ENCODE measurements at regions not wholly inside any gene's neighbourhood (a gene's known extent, or its start where the extent isn't known, plus 50 kb on each side); places are given as distances from the start of the nearest gene placed in this dataset.

DNA sequence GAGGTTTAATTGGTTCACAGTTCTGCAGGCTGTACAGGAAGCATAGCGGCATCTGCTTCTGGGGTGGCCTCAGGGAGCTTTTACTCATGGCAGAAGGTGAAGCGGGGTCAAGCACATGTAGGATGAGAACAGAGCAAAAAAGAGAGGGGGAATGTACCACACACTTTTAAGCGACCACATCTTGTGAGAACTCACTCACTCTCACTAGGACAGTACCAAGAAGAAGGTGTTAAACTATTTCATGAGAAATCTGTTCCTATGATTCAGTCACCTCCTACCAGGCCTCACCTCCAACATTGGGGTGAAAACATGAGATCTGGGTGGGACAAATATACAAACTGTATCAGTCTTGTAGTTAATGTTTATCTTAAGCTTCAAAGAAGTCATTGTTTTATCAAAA is 174.7 kb downstream of the GNAI1 start:
- Mint-ChIP-seq H3K4me3 (no peak overlapping the region), H3K9me3 (no peaks in the 10 kb centered on the region), H3K27ac (no peak overlapping the region), H3K27me3 (ENCODE audit: insufficient read depth, low read depth) (no peaks in the 10 kb centered on the region), H3K36me3 (no peaks in the 10 kb centered on the region), H3K4me1 (peaks cover 12% of the 10 kb centered on the region)
- no peak overlapping the region for H2AFZ ChIP-seq (replicated peaks)
- no peaks in the 10 kb centered on the region for H3K36me3 ChIP-seq
- H3K27ac ChIP-seq = no peak overlapping the region
- H4K20me1 ChIP-seq (ENCODE audit: low read depth) = no peaks in the 10 kb centered on the region
- H3K79me2 ChIP-seq (ENCODE audit: low read depth) = no peaks in the 10 kb centered on the region
- no peaks in the 10 kb centered on the region for H3K9me3 ChIP-seq (ENCODE audit: low read depth)
- no peak overlapping the region for H3K9ac ChIP-seq
- H3K4me1 ChIP-seq = no peaks in the 10 kb centered on the region
- no peaks in the 10 kb centered on the region for H3F3A ChIP-seq (ENCODE audit: low read depth)
- H3K27me3 ChIP-seq = no peaks in the 10 kb centered on the region
- H3K4me3 ChIP-seq = no peak overlapping the region
- DNase-seq (ENCODE audit: low spot score) = no peak
- no peak overlapping the region for H3K4me2 ChIP-seq
- TF ChIP-seq, protein P1, sequence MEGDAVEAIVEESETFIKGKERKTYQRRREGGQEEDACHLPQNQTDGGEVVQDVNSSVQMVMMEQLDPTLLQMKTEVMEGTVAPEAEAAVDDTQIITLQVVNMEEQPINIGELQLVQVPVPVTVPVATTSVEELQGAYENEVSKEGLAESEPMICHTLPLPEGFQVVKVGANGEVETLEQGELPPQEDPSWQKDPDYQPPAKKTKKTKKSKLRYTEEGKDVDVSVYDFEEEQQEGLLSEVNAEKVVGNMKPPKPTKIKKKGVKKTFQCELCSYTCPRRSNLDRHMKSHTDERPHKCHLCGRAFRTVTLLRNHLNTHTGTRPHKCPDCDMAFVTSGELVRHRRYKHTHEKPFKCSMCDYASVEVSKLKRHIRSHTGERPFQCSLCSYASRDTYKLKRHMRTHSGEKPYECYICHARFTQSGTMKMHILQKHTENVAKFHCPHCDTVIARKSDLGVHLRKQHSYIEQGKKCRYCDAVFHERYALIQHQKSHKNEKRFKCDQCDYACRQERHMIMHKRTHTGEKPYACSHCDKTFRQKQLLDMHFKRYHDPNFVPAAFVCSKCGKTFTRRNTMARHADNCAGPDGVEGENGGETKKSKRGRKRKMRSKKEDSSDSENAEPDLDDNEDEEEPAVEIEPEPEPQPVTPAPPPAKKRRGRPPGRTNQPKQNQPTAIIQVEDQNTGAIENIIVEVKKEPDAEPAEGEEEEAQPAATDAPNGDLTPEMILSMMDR (IDR thresholded peaks at IDR 0.05) = no peak
- TF ChIP-seq EZH2phosphoT487 (IDR thresholded peaks at IDR 0.05) (no peak), EZH2 (IDR thresholded peaks at IDR 0.05) (no peak)

DNA sequence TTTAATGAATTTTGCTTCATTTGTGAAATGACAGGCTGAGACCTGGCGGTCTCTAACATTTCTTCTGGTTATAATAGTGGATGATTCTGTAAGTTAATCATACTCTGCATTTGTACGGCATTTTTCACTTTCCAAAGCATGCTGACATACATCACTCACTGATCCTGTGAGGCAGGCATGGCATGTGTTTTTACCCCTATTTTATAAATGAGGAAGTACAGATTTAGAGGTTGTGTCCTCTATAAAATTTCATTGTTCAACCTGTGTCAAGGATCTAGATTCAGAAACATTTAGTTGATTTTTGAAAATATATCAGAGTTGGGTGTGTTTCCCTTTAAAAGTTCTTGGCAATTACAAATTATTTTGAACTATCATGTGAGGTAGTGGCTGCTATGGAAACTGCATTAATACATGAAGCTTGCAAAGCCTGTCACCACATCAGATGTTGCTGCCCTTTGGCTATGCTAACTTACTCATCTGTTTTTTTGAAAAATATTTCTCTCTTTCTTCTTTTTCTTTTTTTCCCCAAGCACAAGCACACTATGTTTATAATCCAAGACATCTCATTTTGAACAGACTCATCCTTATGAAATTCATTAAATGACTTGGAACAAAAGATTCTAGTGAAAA is 172.7 kb downstream of the GNAI1 start:
- no peak for DNase-seq (ENCODE audit: low spot score)
- no peak overlapping the region for H3K4me3 ChIP-seq
- H3K4me1 ChIP-seq = no peaks in the 10 kb centered on the region
- no peak overlapping the region for H3K4me2 ChIP-seq
- H3K27ac ChIP-seq = no peak overlapping the region
- no peaks in the 10 kb centered on the region for H3F3A ChIP-seq (ENCODE audit: low read depth)
- TF ChIP-seq, protein P1 (IDR thresholded peaks at IDR 0.05) = no peak
- TF ChIP-seq EZH2phosphoT487 (IDR thresholded peaks at IDR 0.05) (no peak), EZH2 (IDR thresholded peaks at IDR 0.05) (no peak)
- Mint-ChIP-seq H3K27ac (no peak overlapping the region), H3K4me1 (peaks cover 11% of the 10 kb centered on the region), H3K4me3 (no peak overlapping the region), H3K9me3 (no peaks in the 10 kb centered on the region), H3K27me3 (ENCODE audit: insufficient read depth, low read depth) (no peaks in the 10 kb centered on the region), H3K36me3 (no peaks in the 10 kb centered on the region)
- no peaks in the 10 kb centered on the region for H4K20me1 ChIP-seq (ENCODE audit: low read depth)
- H3K36me3 ChIP-seq = no peaks in the 10 kb centered on the region
- no peak overlapping the region for H3K9ac ChIP-seq
- H2AFZ ChIP-seq (replicated peaks) = no peak overlapping the region
- no peaks in the 10 kb centered on the region for H3K9me3 ChIP-seq (ENCODE audit: low read depth)
- H3K27me3 ChIP-seq = no peaks in the 10 kb centered on the region
- H3K79me2 ChIP-seq (ENCODE audit: low read depth) = no peaks in the 10 kb centered on the region

DNA sequence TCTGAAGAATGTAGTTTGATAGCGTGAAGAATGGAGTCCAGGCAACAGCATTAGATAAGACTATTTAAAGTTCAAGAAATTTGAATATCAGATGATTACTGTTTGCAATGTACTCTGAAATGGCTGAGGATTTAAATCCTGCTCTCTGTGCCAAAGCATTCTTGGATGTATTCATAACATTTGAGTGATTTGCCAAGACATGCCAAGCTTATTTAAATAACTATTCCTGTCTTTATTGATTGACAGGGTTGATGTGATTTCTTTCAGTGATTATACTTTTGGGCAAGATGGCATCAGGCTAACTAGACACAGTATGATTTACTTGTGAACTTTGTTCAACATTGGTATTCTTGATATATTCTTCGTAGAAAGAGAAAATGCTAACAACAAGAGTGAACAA is 168.7 kb downstream of the GNAI1 start:
- Histone ChIP-seq H3K9ac (no peak overlapping the region), H2AFZ (replicated peaks) (no peak overlapping the region), H3K9me3 (ENCODE audit: low read depth) (no peaks in the 10 kb centered on the region), H3K4me3 (no peak overlapping the region), H3K4me1 (no peaks in the 10 kb centered on the region), H3K27ac (no peak overlapping the region), H4K20me1 (ENCODE audit: low read depth) (no peaks in the 10 kb centered on the region), H3K79me2 (ENCODE audit: low read depth) (no peaks in the 10 kb centered on the region), H3K36me3 (no peaks in the 10 kb centered on the region), H3K27me3 (peaks cover 17% of the 10 kb centered on the region), H3F3A (ENCODE audit: low read depth) (no peaks in the 10 kb centered on the region), H3K4me2 (no peak overlapping the region)
- H3K27ac Mint-ChIP-seq = no peak overlapping the region
- no peak overlapping the region for H3K4me3 Mint-ChIP-seq
- TF ChIP-seq EZH2 (IDR thresholded peaks at IDR 0.05) (no peak), EZH2phosphoT487 (IDR thresholded peaks at IDR 0.05) (no peak)
- TF ChIP-seq, protein P1 (IDR thresholded peaks at IDR 0.05) = no peak
- H3K27me3 Mint-ChIP-seq (ENCODE audit: insufficient read depth, low read depth) = no peaks in the 10 kb centered on the region
- no peak for DNase-seq (ENCODE audit: low spot score)
- H3K4me1 Mint-ChIP-seq = peaks cover 9% of the 10 kb centered on the region
- no peaks in the 10 kb centered on the region for H3K9me3 Mint-ChIP-seq
- H3K36me3 Mint-ChIP-seq = no peaks in the 10 kb centered on the region

Measured in neural progenitor cell (in vitro differentiated cells).